Activated naive CD8-positive, alpha-beta T cell treated with anti-CD3 and anti-CD28 coated beads, Interleukin-2, amount 50 U/mL, for 24 hours (primary cell): ENCODE measurements at regions not wholly inside any gene's neighbourhood (a gene's known extent, or its start where the extent isn't known, plus 50 kb on each side); places are given as distances from the start of the nearest gene placed in this dataset.

ENCODE experiments used
- ATAC-seq: fragments of 150-1000 bp; cut with Tn5 transposase; one replicate; pipeline ENCODE4 v1.10.0; 2021
- DNase-seq: peaks from one replicate; pipeline ENCODE4 v3.0.0; 2021
- H3K27ac Mint-ChIP-seq: one replicate; pipeline ENCODE4 v1.8.0; 2021; ENCODE audit warnings: mild to moderate bottlenecking, mixed read lengths
- H3K27me3 Mint-ChIP-seq: one replicate; pipeline ENCODE4 v1.8.0; 2021; ENCODE audit warnings: mixed read lengths
- H3K36me3 Mint-ChIP-seq: one replicate; pipeline ENCODE4 v1.8.0; 2021; ENCODE audit warnings: low read depth, mixed read lengths
- H3K4me1 Mint-ChIP-seq: one replicate; pipeline ENCODE4 v1.8.0; 2021; ENCODE audit warnings: mixed read lengths
- H3K4me3 Mint-ChIP-seq: one replicate; pipeline ENCODE4 v1.8.0; 2021; ENCODE audit warnings: mild to moderate bottlenecking, moderate library complexity, mixed read lengths
- H3K9me3 Mint-ChIP-seq: one replicate; pipeline ENCODE4 v1.8.0; 2021; ENCODE audit warnings: mixed read lengths

GRCh38 chr6:141735126-141735525 lies 397.6 kb upstream of the GJE1 start:
- no peak for ATAC-seq
- Mint-ChIP-seq H3K36me3 (no peaks in the 10 kb centered on the region), H3K27me3 (peaks cover 2% of the 10 kb centered on the region), H3K9me3 (no peaks in the 10 kb centered on the region), H3K4me1 (no peaks in the 10 kb centered on the region), H3K4me3 (no peak overlapping the region), H3K27ac (no peak overlapping the region)
- no peak for DNase-seq

GRCh38 chr6:141734071-141734840 lies 398.5 kb upstream of the GJE1 start:
- no peaks in the 10 kb centered on the region for H3K4me1 Mint-ChIP-seq
- H3K27ac Mint-ChIP-seq, result no peak overlapping the region
- no peaks in the 10 kb centered on the region for H3K9me3 Mint-ChIP-seq
- ATAC-seq (no peak), DNase-seq (no peak)
- peaks cover 2% of the 10 kb centered on the region for H3K27me3 Mint-ChIP-seq
- no peak overlapping the region for H3K4me3 Mint-ChIP-seq
- H3K36me3 Mint-ChIP-seq, result no peaks in the 10 kb centered on the region

- no peaks in the 10 kb centered on the region for H3K9me3 Mint-ChIP-seq
- H3K4me3 Mint-ChIP-seq, result no peak overlapping the region
- no peak for DNase-seq
Observed at GRCh38 chr6:141729146-141729545, 403.6 kb upstream of the GJE1 start.

GRCh38 chr6:141728330-141728729 lies 404.4 kb upstream of the GJE1 start:
- no peak for DNase-seq
- Mint-ChIP-seq H3K36me3 (no peaks in the 10 kb centered on the region), H3K27ac (no peak overlapping the region), H3K27me3 (no peaks in the 10 kb centered on the region), H3K4me1 (no peaks in the 10 kb centered on the region), H3K9me3 (no peaks in the 10 kb centered on the region), H3K4me3 (no peak overlapping the region)
- no peak for ATAC-seq

More at GRCh38 chr6:141729146-141729545, 403.6 kb upstream of the GJE1 start:
- no peak overlapping the region for H3K27ac Mint-ChIP-seq
- ATAC-seq, result no peak
- H3K36me3 Mint-ChIP-seq, result no peaks in the 10 kb centered on the region
- H3K27me3 Mint-ChIP-seq, result no peaks in the 10 kb centered on the region
- no peaks in the 10 kb centered on the region for H3K4me1 Mint-ChIP-seq

- Mint-ChIP-seq H3K27ac (no peak overlapping the region), H3K4me1 (no peaks in the 10 kb centered on the region), H3K9me3 (no peaks in the 10 kb centered on the region), H3K27me3 (no peaks in the 10 kb centered on the region), H3K4me3 (no peak overlapping the region), H3K36me3 (no peaks in the 10 kb centered on the region)
- DNase-seq (no peak), ATAC-seq (no peak)
Observed at GRCh38 chr6:141726248-141726647, 406.5 kb upstream of the GJE1 start.

GRCh38 chr6:141724731-141725130 lies 408.0 kb upstream of the GJE1 start:
- ATAC-seq (no peak), DNase-seq (no peak)
- H3K9me3 Mint-ChIP-seq, result no peaks in the 10 kb centered on the region
- no peaks in the 10 kb centered on the region for H3K27me3 Mint-ChIP-seq
- H3K4me1 Mint-ChIP-seq, result no peaks in the 10 kb centered on the region
- H3K4me3 Mint-ChIP-seq, result no peak overlapping the region
- no peaks in the 10 kb centered on the region for H3K36me3 Mint-ChIP-seq
- no peak overlapping the region for H3K27ac Mint-ChIP-seq

GRCh38 chr6:141719476-141719875 lies 413.2 kb upstream of the GJE1 start:
- DNase-seq (no peak), ATAC-seq (no peak)
- Mint-ChIP-seq H3K36me3 (no peaks in the 10 kb centered on the region), H3K27ac (no peak overlapping the region), H3K4me1 (no peaks in the 10 kb centered on the region), H3K4me3 (no peak overlapping the region), H3K9me3 (no peaks in the 10 kb centered on the region), H3K27me3 (no peaks in the 10 kb centered on the region)

- ATAC-seq, result no peak
- H3K27ac Mint-ChIP-seq, result no peak overlapping the region
- no peak overlapping the region for H3K4me3 Mint-ChIP-seq
- no peaks in the 10 kb centered on the region for H3K9me3 Mint-ChIP-seq
- no peaks in the 10 kb centered on the region for H3K27me3 Mint-ChIP-seq
- no peaks in the 10 kb centered on the region for H3K36me3 Mint-ChIP-seq
- no peaks in the 10 kb centered on the region for H3K4me1 Mint-ChIP-seq
- DNase-seq, result no peak
Observed at GRCh38 chr6:141705431-141705830, 427.3 kb upstream of the GJE1 start.

- ATAC-seq, result no peak
- no peak overlapping the region for H3K27ac Mint-ChIP-seq
- no peaks in the 10 kb centered on the region for H3K9me3 Mint-ChIP-seq
- H3K4me1 Mint-ChIP-seq, result no peaks in the 10 kb centered on the region
- H3K4me3 Mint-ChIP-seq, result no peak overlapping the region
- DNase-seq, result no peak
- H3K27me3 Mint-ChIP-seq, result no peaks in the 10 kb centered on the region
- no peaks in the 10 kb centered on the region for H3K36me3 Mint-ChIP-seq
Observed at GRCh38 chr6:141704151-141704550, 428.6 kb upstream of the GJE1 start.

GRCh38 chr6:141701732-141702131 lies 431.0 kb upstream of the GJE1 start:
- DNase-seq (no peak), ATAC-seq (no peak)
- Mint-ChIP-seq H3K27me3 (no peaks in the 10 kb centered on the region), H3K27ac (no peak overlapping the region), H3K4me1 (no peaks in the 10 kb centered on the region), H3K4me3 (no peak overlapping the region), H3K36me3 (no peaks in the 10 kb centered on the region), H3K9me3 (no peaks in the 10 kb centered on the region)

- Mint-ChIP-seq H3K27ac (no peak overlapping the region), H3K4me3 (no peak overlapping the region), H3K4me1 (no peaks in the 10 kb centered on the region), H3K36me3 (no peaks in the 10 kb centered on the region), H3K27me3 (no peaks in the 10 kb centered on the region), H3K9me3 (no peaks in the 10 kb centered on the region)
- ATAC-seq (no peak), DNase-seq (no peak)
Observed at GRCh38 chr6:141700819-141701218, 431.9 kb upstream of the GJE1 start.

GRCh38 chr6:141688916-141689315 lies 443.8 kb upstream of the GJE1 start:
- ATAC-seq (no peak), DNase-seq (no peak)
- Mint-ChIP-seq H3K27ac (no peak overlapping the region), H3K36me3 (no peaks in the 10 kb centered on the region), H3K4me1 (no peaks in the 10 kb centered on the region), H3K9me3 (no peaks in the 10 kb centered on the region), H3K4me3 (no peak overlapping the region), H3K27me3 (no peaks in the 10 kb centered on the region)

GRCh38 chr6:141685416-141685815 lies 447.3 kb upstream of the GJE1 start:
- no peaks in the 10 kb centered on the region for H3K36me3 Mint-ChIP-seq
- DNase-seq (no peak), ATAC-seq (no peak)
- no peaks in the 10 kb centered on the region for H3K27me3 Mint-ChIP-seq
- H3K4me3 Mint-ChIP-seq, result no peak overlapping the region
- H3K4me1 Mint-ChIP-seq, result no peaks in the 10 kb centered on the region
- H3K9me3 Mint-ChIP-seq, result no peaks in the 10 kb centered on the region
- H3K27ac Mint-ChIP-seq, result no peak overlapping the region

GRCh38 chr6:141682391-141682790 lies 450.3 kb upstream of the GJE1 start:
- Mint-ChIP-seq H3K27ac (no peak overlapping the region), H3K27me3 (no peaks in the 10 kb centered on the region), H3K4me1 (no peaks in the 10 kb centered on the region), H3K36me3 (no peaks in the 10 kb centered on the region), H3K9me3 (no peaks in the 10 kb centered on the region), H3K4me3 (no peak overlapping the region)
- ATAC-seq (no peak), DNase-seq (no peak)

- ATAC-seq, result no peak
- Mint-ChIP-seq H3K27me3 (peaks cover 2% of the 10 kb centered on the region), H3K27ac (no peak overlapping the region), H3K9me3 (no peaks in the 10 kb centered on the region), H3K36me3 (no peaks in the 10 kb centered on the region), H3K4me3 (no peak overlapping the region), H3K4me1 (no peaks in the 10 kb centered on the region)
- no peak for DNase-seq
Observed at GRCh38 chr6:141677598-141678211, 455.0 kb upstream of the GJE1 start.
